ENCODE measurements at regions not wholly inside any gene's neighbourhood (a gene's known extent, or its start where the extent isn't known, plus 50 kb on each side); places are given as distances from the start of the nearest gene placed in this dataset.

GRCh38 chr1:72394457-72394856, 112.1 kb upstream of the NEGR1 start:
- TF ChIP-seq POLR2A (IDR thresholded peaks at IDR 0.05), result no peak
- no peak for TF ChIP-seq CTCF (IDR thresholded peaks at IDR 0.05)

Data from adrenal gland (tissue), 5 donors.